ENCODE measurements at regions not wholly inside any gene's neighbourhood (a gene's known extent, or its start where the extent isn't known, plus 50 kb on each side); places are given as distances from the start of the nearest gene placed in this dataset.

- no peak for DNase-seq (ENCODE audit: low read depth)
- no peak overlapping the region for H3K4me3 ChIP-seq (replicated peaks; ENCODE audit: low read depth, low read length)
- TF ChIP-seq, protein P1, sequence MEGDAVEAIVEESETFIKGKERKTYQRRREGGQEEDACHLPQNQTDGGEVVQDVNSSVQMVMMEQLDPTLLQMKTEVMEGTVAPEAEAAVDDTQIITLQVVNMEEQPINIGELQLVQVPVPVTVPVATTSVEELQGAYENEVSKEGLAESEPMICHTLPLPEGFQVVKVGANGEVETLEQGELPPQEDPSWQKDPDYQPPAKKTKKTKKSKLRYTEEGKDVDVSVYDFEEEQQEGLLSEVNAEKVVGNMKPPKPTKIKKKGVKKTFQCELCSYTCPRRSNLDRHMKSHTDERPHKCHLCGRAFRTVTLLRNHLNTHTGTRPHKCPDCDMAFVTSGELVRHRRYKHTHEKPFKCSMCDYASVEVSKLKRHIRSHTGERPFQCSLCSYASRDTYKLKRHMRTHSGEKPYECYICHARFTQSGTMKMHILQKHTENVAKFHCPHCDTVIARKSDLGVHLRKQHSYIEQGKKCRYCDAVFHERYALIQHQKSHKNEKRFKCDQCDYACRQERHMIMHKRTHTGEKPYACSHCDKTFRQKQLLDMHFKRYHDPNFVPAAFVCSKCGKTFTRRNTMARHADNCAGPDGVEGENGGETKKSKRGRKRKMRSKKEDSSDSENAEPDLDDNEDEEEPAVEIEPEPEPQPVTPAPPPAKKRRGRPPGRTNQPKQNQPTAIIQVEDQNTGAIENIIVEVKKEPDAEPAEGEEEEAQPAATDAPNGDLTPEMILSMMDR (IDR thresholded peaks at IDR 0.05; ENCODE audit: low read length, missing control alignments): no peak
Measured at GRCh38 chr2:34604164-34604563, 1005.1 kb upstream of the FAM98A start.

DNA sequence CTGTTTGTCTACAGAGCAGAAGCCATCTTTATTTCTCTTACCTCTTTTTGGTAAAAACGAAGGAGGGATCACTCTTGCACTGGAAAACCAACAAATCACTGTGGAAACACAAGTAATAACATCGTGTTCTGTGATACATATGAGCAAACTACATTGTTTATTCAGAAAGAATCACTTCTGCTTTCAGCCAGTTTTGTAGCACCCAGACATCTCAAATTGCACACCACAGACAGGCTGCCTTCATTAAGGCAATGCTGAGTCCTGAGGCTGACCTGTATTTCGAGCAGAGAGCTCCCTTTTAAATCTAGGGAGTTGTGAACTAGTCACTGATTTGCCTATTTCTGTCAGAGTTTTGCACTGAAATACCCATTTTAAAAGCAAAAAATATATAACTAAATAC is 1003.2 kb upstream of the FAM98A start:
- no peak overlapping the region for H3K4me3 ChIP-seq (replicated peaks; ENCODE audit: low read depth, low read length)
- DNase-seq (ENCODE audit: low read depth): no peak
- TF ChIP-seq, protein P1 (IDR thresholded peaks at IDR 0.05; ENCODE audit: low read length, missing control alignments): no peak

GRCh38 chr2:34601561-34601960 is 1002.5 kb upstream of the FAM98A start:
- no peak for DNase-seq (ENCODE audit: low read depth)
- TF ChIP-seq, protein P1 (IDR thresholded peaks at IDR 0.05; ENCODE audit: low read length, missing control alignments): no peak
- H3K4me3 ChIP-seq (replicated peaks; ENCODE audit: low read depth, low read length): no peak overlapping the region

- H3K4me3 ChIP-seq (replicated peaks; ENCODE audit: low read depth, low read length): no peak overlapping the region
- no peak for DNase-seq (ENCODE audit: low read depth)
- TF ChIP-seq, protein P1 (IDR thresholded peaks at IDR 0.05; ENCODE audit: low read length, missing control alignments): no peak
Measured at GRCh38 chr2:34578641-34579040, 979.5 kb upstream of the FAM98A start.

DNA sequence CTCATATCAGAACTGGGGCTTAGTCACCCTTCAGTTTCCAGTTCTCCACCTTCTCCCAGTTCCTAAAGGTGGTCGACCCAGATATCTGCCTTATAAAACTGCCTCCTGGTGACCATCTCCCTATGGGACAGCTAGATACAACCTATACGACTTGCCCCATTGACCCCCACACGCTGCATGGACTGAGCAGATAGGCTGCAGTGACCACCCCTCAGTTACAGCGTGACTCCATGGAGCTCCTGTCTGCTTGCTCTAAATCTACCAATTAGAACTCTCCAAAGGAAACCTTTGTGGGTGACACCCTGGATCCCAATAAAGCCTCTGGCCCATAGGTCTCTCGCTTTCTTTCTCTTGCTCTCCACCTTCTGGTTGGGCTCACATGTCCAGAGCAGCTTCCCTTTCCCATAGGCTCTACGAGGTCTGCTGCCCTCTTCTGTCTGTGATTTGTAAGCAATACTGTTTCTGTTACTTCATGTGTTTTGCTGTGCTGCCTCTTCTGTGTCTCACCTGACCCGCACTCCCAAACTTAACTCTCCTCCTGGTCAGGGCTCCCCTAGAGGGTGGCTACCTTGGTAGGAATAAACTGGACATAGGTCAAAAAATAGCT is 971.3 kb upstream of the FAM98A start:
- no peak for DNase-seq (ENCODE audit: low read depth)
- H3K4me3 ChIP-seq (replicated peaks; ENCODE audit: low read depth, low read length): no peak overlapping the region
- TF ChIP-seq, protein P1 (IDR thresholded peaks at IDR 0.05; ENCODE audit: low read length, missing control alignments): no peak

DNA sequence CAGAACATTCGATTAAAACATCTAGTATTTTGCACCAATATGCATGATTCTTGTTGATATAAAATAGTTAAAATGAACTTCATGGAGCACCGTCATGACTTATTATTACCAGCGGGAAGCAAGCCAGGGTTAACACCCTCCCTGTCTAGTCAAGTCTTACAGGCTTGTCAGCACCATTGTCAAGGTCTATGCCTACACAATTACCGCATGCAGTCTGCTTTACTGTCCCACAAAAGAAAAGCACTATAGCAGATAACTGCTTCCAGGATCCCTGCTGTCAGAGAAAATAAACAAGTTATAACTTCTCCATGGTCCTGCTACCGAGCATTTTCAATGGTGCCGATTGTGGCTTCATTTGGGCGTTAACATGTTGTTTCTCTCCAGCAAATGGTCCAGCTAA is 968.0 kb upstream of the FAM98A start:
- H3K4me3 ChIP-seq (replicated peaks; ENCODE audit: low read depth, low read length): no peak overlapping the region
- TF ChIP-seq, protein P1 (IDR thresholded peaks at IDR 0.05; ENCODE audit: low read length, missing control alignments): no peak
- DNase-seq (ENCODE audit: low read depth): no peak

GRCh38 chr2:34552337-34552736 is 953.2 kb upstream of the FAM98A start:
- TF ChIP-seq, protein P1 (IDR thresholded peaks at IDR 0.05; ENCODE audit: low read length, missing control alignments): no peak
- DNase-seq (ENCODE audit: low read depth): no peak
- H3K4me3 ChIP-seq (replicated peaks; ENCODE audit: low read depth, low read length): no peak overlapping the region
